ENCODE measurements at regions not wholly inside any gene's neighbourhood (a gene's known extent, or its start where the extent isn't known, plus 50 kb on each side); places are given as distances from the start of the nearest gene placed in this dataset.

DNA sequence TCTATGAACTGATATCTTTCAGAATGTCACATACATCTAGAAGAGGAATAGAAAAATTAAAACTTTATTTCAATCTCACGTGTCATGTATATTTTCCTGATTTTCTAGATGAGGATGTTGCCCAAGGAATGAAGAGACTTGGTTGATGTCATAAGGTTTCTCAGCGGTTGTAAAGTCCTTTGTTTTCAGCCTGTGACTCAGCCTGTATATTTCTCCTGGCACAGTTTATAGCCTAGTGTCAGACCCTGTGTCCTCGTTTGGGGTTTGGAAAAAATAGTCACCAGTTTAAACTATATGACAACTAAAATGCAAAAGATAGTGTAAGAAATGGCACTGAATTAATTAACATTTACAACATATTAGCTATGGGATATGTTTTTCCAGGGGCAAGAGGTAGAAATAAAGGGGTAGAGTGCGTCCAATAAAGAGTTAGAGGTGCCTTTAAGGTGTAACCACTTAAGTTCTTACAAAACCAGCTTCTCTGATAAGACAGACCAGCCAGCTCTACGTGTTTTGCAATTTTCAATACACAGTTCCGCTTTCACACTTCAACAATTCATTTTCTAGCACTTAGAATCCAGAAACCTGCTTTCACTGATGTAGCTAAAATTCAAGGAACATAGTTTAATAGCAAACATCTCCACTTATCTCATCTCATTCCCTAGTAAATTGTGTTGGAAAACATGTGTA is 1432.6 kb upstream of the TENM4 start:
- TF ChIP-seq, protein P1, sequence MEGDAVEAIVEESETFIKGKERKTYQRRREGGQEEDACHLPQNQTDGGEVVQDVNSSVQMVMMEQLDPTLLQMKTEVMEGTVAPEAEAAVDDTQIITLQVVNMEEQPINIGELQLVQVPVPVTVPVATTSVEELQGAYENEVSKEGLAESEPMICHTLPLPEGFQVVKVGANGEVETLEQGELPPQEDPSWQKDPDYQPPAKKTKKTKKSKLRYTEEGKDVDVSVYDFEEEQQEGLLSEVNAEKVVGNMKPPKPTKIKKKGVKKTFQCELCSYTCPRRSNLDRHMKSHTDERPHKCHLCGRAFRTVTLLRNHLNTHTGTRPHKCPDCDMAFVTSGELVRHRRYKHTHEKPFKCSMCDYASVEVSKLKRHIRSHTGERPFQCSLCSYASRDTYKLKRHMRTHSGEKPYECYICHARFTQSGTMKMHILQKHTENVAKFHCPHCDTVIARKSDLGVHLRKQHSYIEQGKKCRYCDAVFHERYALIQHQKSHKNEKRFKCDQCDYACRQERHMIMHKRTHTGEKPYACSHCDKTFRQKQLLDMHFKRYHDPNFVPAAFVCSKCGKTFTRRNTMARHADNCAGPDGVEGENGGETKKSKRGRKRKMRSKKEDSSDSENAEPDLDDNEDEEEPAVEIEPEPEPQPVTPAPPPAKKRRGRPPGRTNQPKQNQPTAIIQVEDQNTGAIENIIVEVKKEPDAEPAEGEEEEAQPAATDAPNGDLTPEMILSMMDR (IDR thresholded peaks at IDR 0.05; ENCODE audit: insufficient read depth, low read length): no peak
- TF ChIP-seq SPI1 (IDR thresholded peaks at IDR 0.05; ENCODE audit: borderline replicate concordance, low read depth): no peak
- no peak for TF ChIP-seq GABPA (IDR thresholded peaks at IDR 0.05; ENCODE audit: low read depth)
- no peak for TF ChIP-seq POLR2AphosphoS5 (IDR thresholded peaks at IDR 0.05; ENCODE audit: low read depth)
- TF ChIP-seq, protein P2, sequence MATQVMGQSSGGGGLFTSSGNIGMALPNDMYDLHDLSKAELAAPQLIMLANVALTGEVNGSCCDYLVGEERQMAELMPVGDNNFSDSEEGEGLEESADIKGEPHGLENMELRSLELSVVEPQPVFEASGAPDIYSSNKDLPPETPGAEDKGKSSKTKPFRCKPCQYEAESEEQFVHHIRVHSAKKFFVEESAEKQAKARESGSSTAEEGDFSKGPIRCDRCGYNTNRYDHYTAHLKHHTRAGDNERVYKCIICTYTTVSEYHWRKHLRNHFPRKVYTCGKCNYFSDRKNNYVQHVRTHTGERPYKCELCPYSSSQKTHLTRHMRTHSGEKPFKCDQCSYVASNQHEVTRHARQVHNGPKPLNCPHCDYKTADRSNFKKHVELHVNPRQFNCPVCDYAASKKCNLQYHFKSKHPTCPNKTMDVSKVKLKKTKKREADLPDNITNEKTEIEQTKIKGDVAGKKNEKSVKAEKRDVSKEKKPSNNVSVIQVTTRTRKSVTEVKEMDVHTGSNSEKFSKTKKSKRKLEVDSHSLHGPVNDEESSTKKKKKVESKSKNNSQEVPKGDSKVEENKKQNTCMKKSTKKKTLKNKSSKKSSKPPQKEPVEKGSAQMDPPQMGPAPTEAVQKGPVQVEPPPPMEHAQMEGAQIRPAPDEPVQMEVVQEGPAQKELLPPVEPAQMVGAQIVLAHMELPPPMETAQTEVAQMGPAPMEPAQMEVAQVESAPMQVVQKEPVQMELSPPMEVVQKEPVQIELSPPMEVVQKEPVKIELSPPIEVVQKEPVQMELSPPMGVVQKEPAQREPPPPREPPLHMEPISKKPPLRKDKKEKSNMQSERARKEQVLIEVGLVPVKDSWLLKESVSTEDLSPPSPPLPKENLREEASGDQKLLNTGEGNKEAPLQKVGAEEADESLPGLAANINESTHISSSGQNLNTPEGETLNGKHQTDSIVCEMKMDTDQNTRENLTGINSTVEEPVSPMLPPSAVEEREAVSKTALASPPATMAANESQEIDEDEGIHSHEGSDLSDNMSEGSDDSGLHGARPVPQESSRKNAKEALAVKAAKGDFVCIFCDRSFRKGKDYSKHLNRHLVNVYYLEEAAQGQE (IDR thresholded peaks at IDR 0.05; ENCODE audit: insufficient replicate concordance, low read depth): no peak
- H3K27me3 ChIP-seq (ENCODE audit: insufficient read depth, poor library complexity, severe bottlenecking): no peaks in the 10 kb centered on the region

GRCh38 chr11:80872116-80872728 is 1431.4 kb upstream of the TENM4 start:
- TF ChIP-seq SPI1 (IDR thresholded peaks at IDR 0.05; ENCODE audit: borderline replicate concordance, low read depth) (no peak), GABPA (IDR thresholded peaks at IDR 0.05; ENCODE audit: low read depth) (no peak), POLR2AphosphoS5 (IDR thresholded peaks at IDR 0.05; ENCODE audit: low read depth) (no peak)
- TF ChIP-seq, protein P1 (IDR thresholded peaks at IDR 0.05; ENCODE audit: insufficient read depth, low read length): no peak
- TF ChIP-seq, protein P2 (IDR thresholded peaks at IDR 0.05; ENCODE audit: insufficient replicate concordance, low read depth): no peak
- DNase-seq (ENCODE audit: low read depth in 1 of 2, low spot score in 1 of 2): no peak
- H3K27me3 ChIP-seq (ENCODE audit: insufficient read depth, poor library complexity, severe bottlenecking): no peaks in the 10 kb centered on the region
- H3K27ac ChIP-seq (replicated peaks): no peak overlapping the region
- H3K4me3 ChIP-seq (replicated peaks; ENCODE audit: insufficient read depth, low read length): no peak overlapping the region

More for the DNA sequence above, 1432.6 kb upstream of the TENM4 start:
- no peak overlapping the region for H3K27ac ChIP-seq (replicated peaks)
- H3K4me3 ChIP-seq (replicated peaks; ENCODE audit: insufficient read depth, low read length): no peak overlapping the region
- DNase-seq (ENCODE audit: low read depth in 1 of 2, low spot score in 1 of 2): peak in 1 of 2 experiments; percentile 24

GRCh38 chr11:80868831-80869230 is 1428.0 kb upstream of the TENM4 start:
- DNase-seq (ENCODE audit: low read depth in 1 of 2, low spot score in 1 of 2): no peak
- no peaks in the 10 kb centered on the region for H3K27me3 ChIP-seq (ENCODE audit: insufficient read depth, poor library complexity, severe bottlenecking)
- H3K4me3 ChIP-seq (replicated peaks; ENCODE audit: insufficient read depth, low read length): no peak overlapping the region
- H3K27ac ChIP-seq (replicated peaks): no peak overlapping the region
- TF ChIP-seq, protein P1 (IDR thresholded peaks at IDR 0.05; ENCODE audit: insufficient read depth, low read length): no peak
- no peak for TF ChIP-seq POLR2AphosphoS5 (IDR thresholded peaks at IDR 0.05; ENCODE audit: low read depth)
- TF ChIP-seq GABPA (IDR thresholded peaks at IDR 0.05; ENCODE audit: low read depth): no peak
- no peak for TF ChIP-seq SPI1 (IDR thresholded peaks at IDR 0.05; ENCODE audit: borderline replicate concordance, low read depth)
- TF ChIP-seq, protein P2 (IDR thresholded peaks at IDR 0.05; ENCODE audit: insufficient replicate concordance, low read depth): no peak

All from HL-60 (cell line).